ENCODE measurements at regions not wholly inside any gene's neighbourhood (a gene's known extent, or its start where the extent isn't known, plus 50 kb on each side); places are given as distances from the start of the nearest gene placed in this dataset.

GRCh38 chr5:99929067-99929805 is 605.9 kb upstream of the FAM174A start:
- H3K4me3 ChIP-seq: no peak overlapping the region
- TF ChIP-seq CTCF (IDR thresholded peaks at IDR 0.05): no peak
- H3K27me3 ChIP-seq (ENCODE audit: low read depth): no peaks in the 10 kb centered on the region
- no peaks in the 10 kb centered on the region for H3K4me1 ChIP-seq
- DNase-seq (no peak), ATAC-seq (peak; percentile 18 to 43)
- intact Hi-C loops (cut with DNase I): no loop called here
- no peaks in the 10 kb centered on the region for H3K9me3 ChIP-seq
- no peak overlapping the region for H3K27ac ChIP-seq
- H3K36me3 ChIP-seq: no peaks in the 10 kb centered on the region

GRCh38 chr5:99928490-99928889 is 606.7 kb upstream of the FAM174A start:
- intact Hi-C loops (cut with DNase I): no loop called here
- no peak overlapping the region for H3K4me3 ChIP-seq
- DNase-seq (no peak), ATAC-seq (no peak)
- no peaks in the 10 kb centered on the region for H3K27me3 ChIP-seq (ENCODE audit: low read depth)
- no peak overlapping the region for H3K27ac ChIP-seq
- H3K4me1 ChIP-seq: no peaks in the 10 kb centered on the region
- no peaks in the 10 kb centered on the region for H3K9me3 ChIP-seq
- no peaks in the 10 kb centered on the region for H3K36me3 ChIP-seq
- TF ChIP-seq CTCF (IDR thresholded peaks at IDR 0.05): no peak

- no peaks in the 10 kb centered on the region for H3K9me3 ChIP-seq
- DNase-seq (no peak), ATAC-seq (no peak)
- no peaks in the 10 kb centered on the region for H3K36me3 ChIP-seq
- H3K4me3 ChIP-seq: no peak overlapping the region
- intact Hi-C loops (cut with DNase I): no loop called here
- H3K4me1 ChIP-seq: no peaks in the 10 kb centered on the region
- TF ChIP-seq CTCF (IDR thresholded peaks at IDR 0.05): no peak
- no peaks in the 10 kb centered on the region for H3K27me3 ChIP-seq (ENCODE audit: low read depth)
- H3K27ac ChIP-seq: no peak overlapping the region
These were observed 608.7 kb upstream of the FAM174A start for GRCh38 chr5:99926463-99926862.

GRCh38 chr5:99922386-99922785 is 612.8 kb upstream of the FAM174A start:
- Histone ChIP-seq H3K27me3 (ENCODE audit: low read depth) (no peaks in the 10 kb centered on the region), H3K4me3 (no peak overlapping the region), H3K27ac (no peak overlapping the region), H3K36me3 (no peaks in the 10 kb centered on the region), H3K9me3 (no peaks in the 10 kb centered on the region), H3K4me1 (no peaks in the 10 kb centered on the region)
- DNase-seq: no peak
- ATAC-seq: no peak
- intact Hi-C loops (cut with DNase I): no loop called here
- no peak for TF ChIP-seq CTCF (IDR thresholded peaks at IDR 0.05)

- Histone ChIP-seq H3K4me3 (no peak overlapping the region), H3K27ac (no peak overlapping the region), H3K4me1 (no peaks in the 10 kb centered on the region), H3K9me3 (no peaks in the 10 kb centered on the region), H3K36me3 (no peaks in the 10 kb centered on the region), H3K27me3 (ENCODE audit: low read depth) (no peaks in the 10 kb centered on the region)
- TF ChIP-seq CTCF (IDR thresholded peaks at IDR 0.05): no peak
- no peak for DNase-seq
- ATAC-seq: no peak
- intact Hi-C loops (cut with DNase I): no loop called here
These were observed 623.2 kb upstream of the FAM174A start for GRCh38 chr5:99911971-99912370.
